ENCODE measurements at regions not wholly inside any gene's neighbourhood (a gene's known extent, or its start where the extent isn't known, plus 50 kb on each side); places are given as distances from the start of the nearest gene placed in this dataset.
"Not testable (repeated sequence)": the region's sequence is repeated elsewhere in the genome, so short reads cannot be mapped to it uniquely, and the experiment has no call there.

DNA sequence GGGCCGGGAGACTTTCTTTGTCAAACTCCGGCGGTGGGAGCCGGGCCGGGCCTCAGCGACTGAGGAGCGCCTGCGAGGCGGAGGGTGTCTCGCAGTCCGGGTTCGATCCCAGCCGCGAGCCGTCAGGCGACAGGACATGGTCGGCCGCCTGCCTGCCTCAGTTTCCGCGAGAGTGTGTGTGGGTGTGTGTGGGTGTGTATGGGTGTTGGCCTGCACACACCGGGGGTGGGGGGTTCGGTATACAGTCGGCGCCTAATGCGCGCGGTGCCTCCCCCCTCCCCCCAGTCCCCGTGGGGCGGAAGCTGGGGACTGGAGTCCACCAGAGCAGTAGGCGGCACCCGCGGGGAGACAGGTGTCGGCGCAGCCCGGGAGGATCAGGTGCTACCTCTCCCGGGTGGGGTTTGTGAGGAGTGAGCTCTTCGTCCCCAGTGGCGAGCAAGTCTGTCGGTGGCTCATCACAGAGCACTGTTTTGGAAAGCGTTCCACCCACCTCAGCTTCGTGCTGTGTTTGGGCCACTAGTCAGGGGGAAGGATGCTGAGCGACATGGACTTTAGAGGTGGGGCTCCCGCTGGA is 246.3 kb downstream of the GOLGA6L6 start:
- 87 to 90% (median 89%) methylated on average over 32 to 43 of the region's 43 CpGs for WGBS, 5 donors
- peaks cover 0 to 8% (median 0%) of the 10 kb centered on the region in 7 donors for H3K27me3 ChIP-seq (replicated peaks in 1 of 7)

DNA sequence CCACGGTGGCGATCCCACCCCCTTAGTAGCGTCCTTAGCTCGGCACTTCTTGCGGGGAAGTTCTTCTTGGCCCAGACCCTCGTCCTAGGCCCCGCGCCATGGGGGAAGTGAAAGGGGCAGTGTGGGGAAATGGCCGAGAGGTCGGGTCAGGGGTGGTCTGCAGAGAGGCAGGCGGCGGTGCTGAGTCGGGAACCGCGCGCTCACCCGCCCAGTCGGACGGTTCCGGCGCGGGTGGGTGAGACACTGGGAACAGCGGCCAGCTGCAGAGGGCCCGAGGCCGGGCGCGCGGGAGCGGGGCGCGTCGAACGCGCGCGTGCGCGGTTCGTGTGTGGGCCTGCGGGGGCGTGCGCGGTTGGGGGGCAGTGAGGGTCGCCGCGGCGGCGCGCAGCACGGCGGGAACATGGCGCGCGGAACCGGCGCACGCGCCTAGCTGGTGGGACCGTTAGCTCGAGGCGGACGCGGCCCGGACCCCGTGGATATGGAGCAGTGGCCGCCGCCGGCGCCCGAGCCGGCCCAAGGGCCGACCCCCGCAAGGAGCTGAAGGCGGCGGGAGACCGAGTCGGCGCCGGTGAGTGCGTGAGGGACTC is 246.9 kb downstream of the GOLGA6L6 start:
- Histone ChIP-seq H3K36me3 (no peaks in the 10 kb centered on the region), H3K27ac (no peak overlapping the region), H3K9me3 (peaks cover 0 to 32% (median 8%) of the 10 kb centered on the region in 8 donors), H3K4me3 (no peak overlapping the region), H3K4me1 (no peaks in the 10 kb centered on the region), H3K27me3 (replicated peaks in 1 of 7) (peaks cover 0 to 8% (median 0%) of the 10 kb centered on the region in 7 donors)
- WGBS, 5 donors, result 65 to 84% (median 79%) methylated on average over 61 to 80 of the region's 80 CpGs
- no peak for TF ChIP-seq POLR2A (IDR thresholded peaks at IDR 0.05)
- DNase-seq, result peak; percentile 83
- intact Hi-C loops (cut with DNase I; ENCODE audit: low total_unique reads), result no loop called here

More for the DNA sequence above, 246.3 kb downstream of the GOLGA6L6 start:
- Histone ChIP-seq H3K9me3 (peaks cover 0 to 32% (median 8%) of the 10 kb centered on the region in 8 donors), H3K27ac (no peak overlapping the region), H3K4me3 (no peak overlapping the region), H3K4me1 (no peaks in the 10 kb centered on the region), H3K36me3 (no peaks in the 10 kb centered on the region)
- TF ChIP-seq, protein P1, sequence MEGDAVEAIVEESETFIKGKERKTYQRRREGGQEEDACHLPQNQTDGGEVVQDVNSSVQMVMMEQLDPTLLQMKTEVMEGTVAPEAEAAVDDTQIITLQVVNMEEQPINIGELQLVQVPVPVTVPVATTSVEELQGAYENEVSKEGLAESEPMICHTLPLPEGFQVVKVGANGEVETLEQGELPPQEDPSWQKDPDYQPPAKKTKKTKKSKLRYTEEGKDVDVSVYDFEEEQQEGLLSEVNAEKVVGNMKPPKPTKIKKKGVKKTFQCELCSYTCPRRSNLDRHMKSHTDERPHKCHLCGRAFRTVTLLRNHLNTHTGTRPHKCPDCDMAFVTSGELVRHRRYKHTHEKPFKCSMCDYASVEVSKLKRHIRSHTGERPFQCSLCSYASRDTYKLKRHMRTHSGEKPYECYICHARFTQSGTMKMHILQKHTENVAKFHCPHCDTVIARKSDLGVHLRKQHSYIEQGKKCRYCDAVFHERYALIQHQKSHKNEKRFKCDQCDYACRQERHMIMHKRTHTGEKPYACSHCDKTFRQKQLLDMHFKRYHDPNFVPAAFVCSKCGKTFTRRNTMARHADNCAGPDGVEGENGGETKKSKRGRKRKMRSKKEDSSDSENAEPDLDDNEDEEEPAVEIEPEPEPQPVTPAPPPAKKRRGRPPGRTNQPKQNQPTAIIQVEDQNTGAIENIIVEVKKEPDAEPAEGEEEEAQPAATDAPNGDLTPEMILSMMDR (IDR thresholded peaks at IDR 0.05 in 8 of 11, conservative IDR thresholded peaks at IDR 0.05 in 3 of 11), result no peak
- TF ChIP-seq POLR2AphosphoS5 (IDR thresholded peaks at IDR 0.05) (no peak), POLR2A (IDR thresholded peaks at IDR 0.05) (no peak)
- DNase-seq, result peak; percentile 83
- intact Hi-C loops (cut with DNase I; ENCODE audit: low total_unique reads), result no loop called here

DNA sequence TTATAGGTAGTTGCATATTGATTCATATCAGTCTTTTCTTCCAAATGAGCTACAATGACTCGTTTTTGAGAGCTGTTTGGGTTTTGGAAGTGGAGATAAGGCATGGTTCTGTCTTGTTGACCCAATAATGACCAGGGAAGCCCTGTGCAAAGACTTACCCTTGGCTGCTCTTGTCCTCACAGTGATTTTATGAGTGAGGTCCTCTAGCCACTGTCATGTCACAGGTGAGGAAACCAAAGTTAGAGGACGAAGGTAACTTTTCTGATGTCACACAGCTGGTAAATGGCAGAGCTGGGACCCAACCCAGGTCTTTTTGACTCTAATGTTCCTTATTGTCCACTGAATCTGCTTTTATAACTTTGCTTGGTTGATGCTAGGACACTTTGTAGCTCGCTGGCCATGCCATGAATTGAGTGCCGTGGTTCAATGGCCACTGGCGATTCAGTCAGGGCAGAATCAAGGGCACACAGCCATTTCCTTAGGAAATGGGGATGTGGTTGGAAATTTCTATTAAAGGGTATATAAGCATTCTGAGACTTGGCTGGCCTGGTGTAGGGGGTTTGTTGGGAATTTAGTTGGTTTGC is 249.1 kb downstream of the GOLGA6L6 start:
- peak; percentile 60 for DNase-seq
- intact Hi-C loops (cut with DNase I; ENCODE audit: low total_unique reads); H3K36me3 ChIP-seq; H3K4me3 ChIP-seq; H3K4me1 ChIP-seq; H3K27ac ChIP-seq; H3K27me3 ChIP-seq (replicated peaks in 1 of 7): not testable (repeated sequence)
- WGBS, 5 donors, result 51 to 71% (median 62%) methylated on average over 5 of the region's 5 CpGs
- H3K9me3 ChIP-seq, result peaks cover 0 to 32% (median 8%) of the 10 kb centered on the region in 8 donors

DNA sequence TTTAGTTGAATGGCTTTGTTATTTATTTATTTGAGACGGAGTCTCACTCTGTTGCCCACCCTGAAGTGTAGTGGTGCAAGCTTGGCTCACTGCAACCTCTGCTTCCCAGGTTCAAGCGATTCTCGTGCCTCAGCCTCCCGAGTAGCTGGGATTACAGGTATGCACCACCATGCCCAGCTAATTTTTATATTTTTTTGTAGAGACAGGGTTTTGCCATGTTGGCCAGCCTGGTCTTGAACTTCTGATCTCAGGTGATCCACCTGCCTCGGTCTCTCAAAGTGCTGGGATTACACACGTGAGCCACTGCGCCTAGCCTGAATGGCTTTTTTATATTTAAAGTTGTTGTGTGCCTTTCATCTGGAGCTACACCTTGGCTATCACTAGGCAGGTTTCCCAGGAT is 250.0 kb downstream of the GOLGA6L6 start:
- H3K4me1 ChIP-seq; H3K36me3 ChIP-seq; H3K4me3 ChIP-seq; H3K27ac ChIP-seq; H3K27me3 ChIP-seq (replicated peaks in 1 of 7); intact Hi-C loops (cut with DNase I; ENCODE audit: low total_unique reads): not testable (repeated sequence)
- peak; percentile 47 for DNase-seq
- peaks cover 0 to 29% (median 8%) of the 10 kb centered on the region in 8 donors for H3K9me3 ChIP-seq
- 77 to 88% (median 82%) methylated on average over 7 of the region's 7 CpGs for WGBS, 5 donors

DNA sequence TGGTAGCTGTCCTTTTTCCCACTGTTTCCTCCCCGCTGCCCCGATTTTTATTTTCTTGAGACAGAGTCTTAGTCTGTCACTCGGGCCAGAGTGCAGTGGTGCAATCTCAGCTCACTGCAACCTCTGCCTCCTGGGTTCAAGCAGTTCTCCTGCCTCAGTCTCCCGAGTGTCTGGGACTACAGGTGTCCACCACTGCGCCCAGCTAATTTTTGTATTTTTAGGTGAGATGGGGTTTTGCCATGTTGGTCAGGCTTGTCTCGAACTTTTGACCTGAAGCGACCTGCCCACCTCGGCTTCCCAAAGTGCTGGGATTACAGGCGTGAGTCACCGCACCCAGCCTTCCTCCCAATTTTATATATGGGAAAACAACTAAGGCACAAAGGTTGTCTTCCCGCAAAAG is 251.0 kb downstream of the GOLGA6L6 start:
- H3K9me3 ChIP-seq, result peaks cover 0 to 25% (median 8%) of the 10 kb centered on the region in 8 donors
- intact Hi-C loops (cut with DNase I; ENCODE audit: low total_unique reads); H3K4me3 ChIP-seq; H3K36me3 ChIP-seq; H3K4me1 ChIP-seq; H3K27ac ChIP-seq; H3K27me3 ChIP-seq (replicated peaks in 1 of 7): not testable (repeated sequence)
- peak; percentile 60 for DNase-seq
- 81 to 87% (median 82%) methylated on average over 11 of the region's 11 CpGs for WGBS, 5 donors

DNA sequence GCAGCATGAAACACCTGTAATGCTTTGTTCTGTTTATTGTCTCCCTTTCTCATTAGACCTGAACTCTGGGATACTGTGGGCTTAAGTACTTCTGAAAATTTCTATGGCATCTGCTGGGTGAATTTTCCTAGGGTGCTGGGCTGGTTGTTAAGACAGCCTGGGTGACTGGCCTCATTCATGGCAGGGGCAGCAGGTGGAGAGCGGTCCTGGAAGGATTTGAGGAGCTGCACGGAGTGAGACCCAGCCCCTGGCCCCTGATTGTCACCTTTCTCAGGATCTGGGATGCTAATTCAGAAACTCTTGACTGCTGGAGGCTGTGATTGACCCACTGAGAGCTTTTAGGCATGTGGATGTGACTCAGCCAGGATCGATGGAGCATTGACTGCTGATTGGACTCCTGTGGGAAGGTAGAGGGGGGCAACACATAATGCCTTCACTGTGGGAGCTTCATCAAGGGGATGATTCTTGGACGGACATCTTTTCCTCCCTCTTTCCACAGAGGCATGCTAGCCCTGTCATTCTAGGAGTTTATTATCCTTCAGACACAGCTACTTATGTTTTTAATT is 252.0 kb downstream of the GOLGA6L6 start:
- H3K27ac ChIP-seq; H3K27me3 ChIP-seq (replicated peaks in 1 of 7); H3K4me1 ChIP-seq; H3K36me3 ChIP-seq; intact Hi-C loops (cut with DNase I; ENCODE audit: low total_unique reads); H3K4me3 ChIP-seq: not testable (repeated sequence)
- DNase-seq, result peak; percentile 50
- WGBS, 5 donors, result 65 to 72% (median 69%) methylated on average over 4 of the region's 4 CpGs
- peaks cover 0 to 16% (median 3%) of the 10 kb centered on the region in 8 donors for H3K9me3 ChIP-seq

DNA sequence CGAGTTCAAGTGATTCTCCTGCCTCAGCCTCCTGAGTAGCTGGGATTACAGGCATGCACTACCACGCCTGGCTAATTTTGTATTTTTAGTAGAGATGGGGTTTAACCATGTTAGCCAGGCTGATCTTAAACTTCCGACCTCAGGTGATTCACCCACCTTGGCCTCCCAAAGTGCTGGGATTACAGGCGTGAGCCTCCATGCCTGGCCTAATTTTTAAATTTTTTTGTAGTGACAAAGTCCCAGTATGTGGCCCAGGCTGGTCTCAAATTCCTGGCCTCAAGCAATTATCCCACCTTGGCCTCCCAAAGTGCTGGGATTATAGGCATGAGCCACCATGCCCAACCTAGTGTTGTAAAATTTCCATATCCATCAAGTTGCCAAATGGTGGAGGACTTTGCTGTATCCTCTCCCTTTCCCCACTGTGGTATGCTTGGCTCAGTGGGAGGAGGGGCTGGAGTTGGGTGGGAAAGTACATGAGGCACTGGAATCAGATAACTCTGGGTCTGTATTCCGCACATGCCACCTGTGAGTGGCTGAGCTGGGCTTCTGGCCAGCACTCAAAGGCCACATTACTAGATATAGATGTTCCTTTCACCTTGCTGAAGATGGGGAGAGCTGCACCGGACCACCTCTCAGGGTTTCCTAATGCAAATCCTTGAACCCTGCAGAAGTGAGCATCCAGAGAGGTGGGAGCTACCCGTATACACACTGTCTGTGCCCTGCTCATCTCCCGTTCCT is 252.6 kb downstream of the GOLGA6L6 start:
- H3K36me3 ChIP-seq; H3K4me3 ChIP-seq; H3K9me3 ChIP-seq; H3K27me3 ChIP-seq (replicated peaks in 1 of 7); H3K4me1 ChIP-seq; intact Hi-C loops (cut with DNase I; ENCODE audit: low total_unique reads); H3K27ac ChIP-seq: not testable (repeated sequence)
- peak; percentile 72 for DNase-seq
- 73 to 85% (median 81%) methylated on average over 7 to 8 of the region's 8 CpGs for WGBS, 5 donors

DNA sequence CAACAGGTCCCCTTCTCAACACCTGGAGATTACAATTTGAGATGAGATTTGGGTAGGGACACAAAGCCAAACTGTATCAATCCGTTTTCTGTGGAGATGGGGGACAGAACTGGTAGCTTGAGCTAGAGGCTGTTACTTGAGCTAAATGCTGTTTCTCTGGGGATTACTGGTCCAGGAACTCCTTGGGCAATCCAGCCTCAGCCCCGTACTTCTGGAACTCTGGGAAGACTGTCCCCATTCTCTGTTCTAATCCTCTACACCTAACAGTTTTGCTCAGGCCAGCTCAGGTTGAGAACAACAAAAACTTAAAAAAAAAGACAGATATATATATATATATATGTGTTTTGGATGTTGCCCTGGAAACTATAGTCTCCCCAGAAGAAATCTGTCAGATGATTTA is 255.0 kb downstream of the GOLGA6L6 start:
- H3K9me3 ChIP-seq, result peaks cover 0 to 18% (median 8%) of the 10 kb centered on the region in 8 donors
- DNase-seq; H3K4me1 ChIP-seq; H3K27me3 ChIP-seq (replicated peaks in 1 of 7); H3K4me3 ChIP-seq; H3K36me3 ChIP-seq; intact Hi-C loops (cut with DNase I; ENCODE audit: low total_unique reads); H3K27ac ChIP-seq: not testable (repeated sequence)
- 47 to 72% (median 56%) methylated on average over 2 of the region's 2 CpGs for WGBS, 5 donors

DNA sequence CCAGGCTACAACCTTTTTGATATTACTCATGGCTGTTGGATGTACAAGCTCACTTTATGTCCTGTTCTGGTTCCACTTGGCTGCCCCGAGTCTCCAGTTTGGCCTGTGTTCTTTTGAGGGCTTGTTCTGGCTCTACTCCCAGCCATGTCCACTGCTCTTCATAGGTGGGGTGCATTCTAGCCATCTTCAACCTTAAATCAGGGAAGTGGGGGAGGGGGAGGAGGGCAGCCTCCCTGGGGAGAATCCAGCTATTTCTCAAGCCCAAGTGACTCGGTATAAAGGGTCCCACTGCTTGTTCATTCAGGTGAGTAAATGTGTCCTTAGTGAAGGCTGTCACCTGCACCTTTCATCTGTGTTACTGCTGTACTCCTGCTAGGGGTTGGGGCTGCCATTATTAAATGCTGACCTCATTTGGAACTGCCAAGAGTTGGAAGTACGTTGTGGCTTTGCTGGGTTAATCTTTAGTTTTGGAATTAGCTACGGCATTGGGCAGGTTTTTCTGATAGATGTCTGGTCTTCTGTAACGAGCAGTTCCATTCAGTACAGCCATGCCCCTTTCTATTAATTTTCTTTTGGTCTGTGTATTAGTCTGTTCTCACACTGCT is 255.8 kb downstream of the GOLGA6L6 start:
- H3K36me3 ChIP-seq; H3K4me3 ChIP-seq; H3K27ac ChIP-seq; H3K4me1 ChIP-seq; intact Hi-C loops (cut with DNase I; ENCODE audit: low total_unique reads); H3K27me3 ChIP-seq (replicated peaks in 1 of 7): not testable (repeated sequence)
- 48 to 62% (median 59%) methylated on average over 5 of the region's 5 CpGs for whole genome bisulfite sequencing, 5 donors
- DNase-seq, result peak; percentile 49
- peaks cover 0 to 26% (median 16%) of the 10 kb centered on the region in 8 donors for H3K9me3 ChIP-seq
